PC-9 (cell line): ENCODE measurements at regions not wholly inside any gene's neighbourhood (a gene's known extent, or its start where the extent isn't known, plus 50 kb on each side); places are given as distances from the start of the nearest gene placed in this dataset.

ENCODE experiments used
- BruUV-seq: library from RNA; stranded (reverse); fragments of 400-500 nt; replicated peaks from 2 replicates; lab custom pipeline; 2021; lab: Mats Ljungman, UMichigan
- CTCF ChIA-PET: fragments of 300-600 bp; sonication (Branson Sonifier 250); formaldehyde crosslinking; loops from one replicate; lab custom pipeline; 2022; ENCODE audit warnings: antibody characterized with exemption; lab: Charles Lee
- POLR2A ChIA-PET: fragments of 300-600 bp; sonication (Branson Sonifier 250); formaldehyde crosslinking; loops from one replicate; lab custom pipeline; 2022; ENCODE audit warnings: antibody characterized with exemption; ENCODE audit not compliant: unreplicated experiment; lab: Charles Lee
- DNase-seq, 2 experiments: peaks; one replicate each; pipeline versions ENCODE4 v3.0.0 to v3.0.0-alpha.2; 2015 to 2022; ENCODE audit warnings: mixed read lengths in 1 of 2
- H2AFZ ChIP-seq: fragments of 200-600 bp; sonication (generic); 2 replicates; pipeline ENCODE4 v1.8.1; 2017; ENCODE audit warnings: antibody characterized with exemption
- H3F3A ChIP-seq: fragments of 200-600 bp; sonication (generic); 2 replicates; pipeline ENCODE4 v1.8.1; 2017; ENCODE audit warnings: antibody characterized with exemption, mild to moderate bottlenecking, low read depth; ENCODE audit not compliant: insufficient read depth
- H3K27ac ChIP-seq: fragments of 200-600 bp; sonication (generic); 2 replicates; pipeline ENCODE4 v1.6.1; 2016; ENCODE audit warnings: mixed run types
- H3K27me3 ChIP-seq: fragments of 200-600 bp; sonication (generic); 2 replicates; pipeline ENCODE4 v1.6.1; 2016; ENCODE audit warnings: low read depth, mixed run types; ENCODE audit not compliant: insufficient read depth
- H3K36me3 ChIP-seq: fragments of 200-600 bp; sonication (generic); 2 replicates; pipeline ENCODE4 v1.6.1; 2016; ENCODE audit warnings: low read depth, mixed run types
- H3K4me1 ChIP-seq: fragments of 200-600 bp; sonication (generic); replicated peaks from 2 replicates; pipeline ENCODE4 v1.6.1; 2016; ENCODE audit warnings: mixed run types; ENCODE audit not compliant: insufficient read depth
- H3K4me2 ChIP-seq: fragments of 200-600 bp; sonication (generic); 2 replicates; pipeline ENCODE4 v1.6.1; 2017; ENCODE audit warnings: mixed run types
- H3K4me3 ChIP-seq: fragments of 200-600 bp; sonication (generic); 2 replicates; pipeline ENCODE4 v1.6.1; 2016; ENCODE audit warnings: mixed run types
- H3K79me2 ChIP-seq: fragments of 200-600 bp; sonication (generic); 2 replicates; pipeline ENCODE4 v1.6.1; 2017; ENCODE audit warnings: low read depth, mixed run types
- H3K9me2 ChIP-seq: fragments of 200-600 bp; sonication (generic); 2 replicates; pipeline ENCODE4 v1.8.1; 2017; ENCODE audit warnings: mild to moderate bottlenecking; ENCODE audit not compliant: insufficient read depth
- H3K9me3 ChIP-seq: fragments of 200-600 bp; sonication (generic); 2 replicates; pipeline ENCODE4 v1.8.1; 2016; ENCODE audit warnings: low read depth; ENCODE audit not compliant: insufficient read depth
- H4K20me1 ChIP-seq: fragments of 200-600 bp; sonication (generic); 2 replicates; pipeline ENCODE4 v1.8.1; 2017; ENCODE audit not compliant: insufficient read depth
- EZH2 ChIP-seq: fragments of 200-600 bp; sonication (generic); IDR thresholded peaks from 2 replicates; pipeline ENCODE4 v1.8.0; 2017; ENCODE audit warnings: antibody characterized with exemption, low read depth
- intact Hi-C: fragments of 100-400 bp; cut with micrococcal nuclease; formaldehyde crosslinking; loops from one replicate; pipeline ENCODE4 v1.10.0; 2022; ENCODE audit not compliant: unreplicated experiment
- TF ChIP-seq, protein P1 (sequence below): fragments of 200-600 bp; sonication (generic); conservative IDR thresholded peaks from 2 replicates; pipeline ENCODE4 v1.6.1; 2017; ENCODE audit warnings: mixed run types, antibody characterized with exemption, mild to moderate bottlenecking, moderate library complexity

DNA sequence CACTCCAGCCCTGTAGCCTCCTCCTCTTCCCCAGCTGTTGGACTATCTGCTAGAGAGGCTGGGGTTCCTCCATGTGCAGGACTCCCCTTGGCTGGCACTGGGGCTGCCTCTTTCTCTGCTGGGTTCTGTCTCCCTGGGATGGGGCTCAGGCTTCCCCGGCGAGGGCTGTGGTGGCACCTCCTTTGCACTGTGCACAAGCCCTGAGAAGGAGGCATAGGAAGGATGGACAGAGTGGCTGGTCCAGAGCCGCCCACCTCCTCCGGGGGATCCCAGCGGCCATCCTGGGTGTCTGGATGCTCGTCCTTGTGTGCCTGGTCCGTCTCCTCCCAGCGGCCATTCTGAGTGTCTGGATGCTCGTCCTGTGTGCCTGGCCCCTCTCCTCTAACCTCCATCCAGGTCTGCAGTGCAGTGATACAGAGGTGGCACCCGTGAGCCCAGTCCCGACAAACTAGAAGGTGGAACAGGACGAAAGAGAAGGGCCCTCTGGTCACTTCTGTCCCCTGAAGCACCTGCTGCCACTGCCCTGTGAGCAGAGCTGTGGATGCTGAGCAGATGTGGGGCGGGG, 633.7 kb downstream of the BRD1 start:
- H3K4me2 ChIP-seq = no peak overlapping the region
- intact Hi-C loops = no loop called here
- H3K9me2 ChIP-seq = no peaks in the 10 kb centered on the region
- H3K79me2 ChIP-seq = no peaks in the 10 kb centered on the region
- H2AFZ ChIP-seq = no peak overlapping the region
- TF ChIP-seq, protein P1, sequence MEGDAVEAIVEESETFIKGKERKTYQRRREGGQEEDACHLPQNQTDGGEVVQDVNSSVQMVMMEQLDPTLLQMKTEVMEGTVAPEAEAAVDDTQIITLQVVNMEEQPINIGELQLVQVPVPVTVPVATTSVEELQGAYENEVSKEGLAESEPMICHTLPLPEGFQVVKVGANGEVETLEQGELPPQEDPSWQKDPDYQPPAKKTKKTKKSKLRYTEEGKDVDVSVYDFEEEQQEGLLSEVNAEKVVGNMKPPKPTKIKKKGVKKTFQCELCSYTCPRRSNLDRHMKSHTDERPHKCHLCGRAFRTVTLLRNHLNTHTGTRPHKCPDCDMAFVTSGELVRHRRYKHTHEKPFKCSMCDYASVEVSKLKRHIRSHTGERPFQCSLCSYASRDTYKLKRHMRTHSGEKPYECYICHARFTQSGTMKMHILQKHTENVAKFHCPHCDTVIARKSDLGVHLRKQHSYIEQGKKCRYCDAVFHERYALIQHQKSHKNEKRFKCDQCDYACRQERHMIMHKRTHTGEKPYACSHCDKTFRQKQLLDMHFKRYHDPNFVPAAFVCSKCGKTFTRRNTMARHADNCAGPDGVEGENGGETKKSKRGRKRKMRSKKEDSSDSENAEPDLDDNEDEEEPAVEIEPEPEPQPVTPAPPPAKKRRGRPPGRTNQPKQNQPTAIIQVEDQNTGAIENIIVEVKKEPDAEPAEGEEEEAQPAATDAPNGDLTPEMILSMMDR = no peak
- no peak for TF ChIP-seq EZH2
- H3F3A ChIP-seq = no peaks in the 10 kb centered on the region
- peaks cover 100% of the 10 kb centered on the region for H3K27me3 ChIP-seq
- no peaks in the 10 kb centered on the region for H3K9me3 ChIP-seq
- H3K4me3 ChIP-seq = no peak overlapping the region
- H3K4me1 ChIP-seq = no peaks in the 10 kb centered on the region
- H3K27ac ChIP-seq = no peak overlapping the region
- POLR2A ChIA-PET = no interaction called here
- BruUV-seq = no TSS peak
- CTCF ChIA-PET = no interaction called here
- H4K20me1 ChIP-seq = no peaks in the 10 kb centered on the region
- no peak for DNase-seq
- no peaks in the 10 kb centered on the region for H3K36me3 ChIP-seq

DNA sequence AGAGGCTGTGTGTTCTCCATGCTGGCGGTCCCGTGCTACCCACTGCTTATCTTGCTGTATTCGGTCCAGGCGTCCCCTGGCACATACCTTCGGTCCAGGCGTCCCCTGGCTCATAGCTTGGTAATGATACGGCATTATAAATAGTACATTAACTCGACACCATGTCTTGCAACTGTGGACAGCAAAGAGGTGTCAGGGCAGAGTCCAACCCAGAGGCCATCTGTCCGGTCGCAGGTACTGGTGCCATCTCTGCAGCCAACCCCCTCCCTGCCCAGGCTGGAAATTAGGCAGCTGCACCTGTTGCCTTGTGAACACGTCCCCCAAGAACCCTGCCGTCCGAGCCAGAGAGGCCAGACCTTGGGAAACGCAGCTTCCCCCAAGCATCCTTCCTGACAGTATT, 634.3 kb downstream of the BRD1 start:
- BruUV-seq = no TSS peak
- DNase-seq = no peak

DNA sequence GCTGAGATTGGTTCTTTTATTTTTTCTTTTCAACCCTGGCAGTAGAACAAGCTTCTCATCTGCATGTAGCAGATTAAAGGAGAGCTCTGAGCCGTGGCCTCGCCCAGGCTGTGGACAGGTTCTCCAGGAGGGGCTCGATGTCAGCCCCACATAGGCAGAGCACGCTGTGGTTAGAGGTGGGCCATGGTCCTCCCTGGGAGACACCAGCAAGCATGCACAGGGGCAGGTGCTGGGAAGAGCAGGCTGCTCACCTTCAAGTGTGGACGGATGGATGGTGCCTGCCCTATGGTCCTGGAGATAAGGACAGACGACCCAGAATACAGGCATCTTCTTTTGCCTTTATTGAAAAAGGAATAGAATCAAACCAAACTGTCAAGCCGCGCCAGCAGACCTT, 634.8 kb downstream of the BRD1 start:
- H3K27ac ChIP-seq = no peak overlapping the region
- H3K9me2 ChIP-seq = no peaks in the 10 kb centered on the region
- H3K36me3 ChIP-seq = no peaks in the 10 kb centered on the region
- ChIA-PET CTCF (no interaction called here), POLR2A (no interaction called here)
- no peaks in the 10 kb centered on the region for H3K4me1 ChIP-seq
- intact Hi-C loops = no loop called here
- no peak overlapping the region for H3K4me3 ChIP-seq
- H3F3A ChIP-seq = no peaks in the 10 kb centered on the region
- no peaks in the 10 kb centered on the region for H3K9me3 ChIP-seq
- no peak for TF ChIP-seq EZH2
- TF ChIP-seq, protein P1 = no peak
- no peaks in the 10 kb centered on the region for H4K20me1 ChIP-seq
- no TSS peak for BruUV-seq
- no peak overlapping the region for H3K4me2 ChIP-seq
- no peak overlapping the region for H2AFZ ChIP-seq
- no peaks in the 10 kb centered on the region for H3K79me2 ChIP-seq
- peaks cover 100% of the 10 kb centered on the region for H3K27me3 ChIP-seq
- no peak for DNase-seq

More for the DNA sequence above, 634.3 kb downstream of the BRD1 start:
- ChIA-PET POLR2A (no interaction called here), CTCF (no interaction called here)
- Histone ChIP-seq H3K27me3 (peaks cover 100% of the 10 kb centered on the region), H3K4me3 (no peak overlapping the region), H3K4me2 (no peak overlapping the region), H3F3A (no peaks in the 10 kb centered on the region), H4K20me1 (no peaks in the 10 kb centered on the region), H3K36me3 (no peaks in the 10 kb centered on the region), H3K4me1 (no peaks in the 10 kb centered on the region), H2AFZ (no peak overlapping the region), H3K9me2 (no peaks in the 10 kb centered on the region), H3K79me2 (no peaks in the 10 kb centered on the region), H3K27ac (no peak overlapping the region), H3K9me3 (no peaks in the 10 kb centered on the region)
- TF ChIP-seq, protein P1 = no peak
- TF ChIP-seq EZH2 = no peak
- intact Hi-C loops = no loop called here
